ENCODE measurements at regions not wholly inside any gene's neighbourhood (a gene's known extent, or its start where the extent isn't known, plus 50 kb on each side); places are given as distances from the start of the nearest gene placed in this dataset.

GRCh38 chr18:60976976-60977375, 356.3 kb upstream of the CDH20 start:
- ATAC-seq (no peak), DNase-seq (no peak)
- no peak overlapping the region for H3K27ac Mint-ChIP-seq
- no peak overlapping the region for H3K4me3 Mint-ChIP-seq
- no peaks in the 10 kb centered on the region for H3K4me1 Mint-ChIP-seq
- H3K9me3 Mint-ChIP-seq: peaks cover 0 to 4% of the 10 kb centered on the region in 2 donors
- H3K27me3 Mint-ChIP-seq: no peaks in the 10 kb centered on the region

- ATAC-seq (no peak), DNase-seq (no peak)
- no peak overlapping the region for H3K27ac Mint-ChIP-seq
- peaks cover 0 to 4% of the 10 kb centered on the region in 2 donors for H3K9me3 Mint-ChIP-seq
- no peaks in the 10 kb centered on the region for H3K4me1 Mint-ChIP-seq
- no peak overlapping the region for H3K4me3 Mint-ChIP-seq
- no peaks in the 10 kb centered on the region for H3K27me3 Mint-ChIP-seq
Observed at GRCh38 chr18:60978338-60978737, 354.9 kb upstream of the CDH20 start.

GRCh38 chr18:60980422-60981005, 352.7 kb upstream of the CDH20 start:
- peaks cover 0 to 4% of the 10 kb centered on the region in 2 donors for H3K9me3 Mint-ChIP-seq
- H3K27ac Mint-ChIP-seq: no peak overlapping the region
- H3K27me3 Mint-ChIP-seq: no peaks in the 10 kb centered on the region
- H3K4me1 Mint-ChIP-seq: no peaks in the 10 kb centered on the region
- no peak for DNase-seq
- no peak overlapping the region for H3K4me3 Mint-ChIP-seq
- ATAC-seq: no peak

GRCh38 chr18:60981682-60982328, 351.4 kb upstream of the CDH20 start:
- Mint-ChIP-seq H3K9me3 (peaks cover 4 to 7% of the 10 kb centered on the region in 2 donors), H3K27ac (no peak overlapping the region), H3K4me3 (no peak overlapping the region), H3K27me3 (no peaks in the 10 kb centered on the region), H3K4me1 (no peaks in the 10 kb centered on the region)
- DNase-seq (no peak), ATAC-seq (no peak)

GRCh38 chr18:60982329-60982695, 350.9 kb upstream of the CDH20 start:
- DNase-seq (no peak), ATAC-seq (no peak)
- no peak overlapping the region for H3K4me3 Mint-ChIP-seq
- H3K4me1 Mint-ChIP-seq: no peaks in the 10 kb centered on the region
- H3K27me3 Mint-ChIP-seq: no peaks in the 10 kb centered on the region
- H3K27ac Mint-ChIP-seq: no peak overlapping the region
- H3K9me3 Mint-ChIP-seq: peaks cover 4 to 7% of the 10 kb centered on the region in 2 donors

GRCh38 chr18:60982928-60983327, 350.3 kb upstream of the CDH20 start:
- no peak for DNase-seq
- no peaks in the 10 kb centered on the region for H3K4me1 Mint-ChIP-seq
- ATAC-seq: no peak
- no peak overlapping the region for H3K4me3 Mint-ChIP-seq
- H3K9me3 Mint-ChIP-seq: peaks cover 0 to 7% of the 10 kb centered on the region in 2 donors
- H3K27ac Mint-ChIP-seq: no peak overlapping the region
- no peaks in the 10 kb centered on the region for H3K27me3 Mint-ChIP-seq

- Mint-ChIP-seq H3K4me3 (no peak overlapping the region), H3K27ac (no peak overlapping the region), H3K4me1 (no peaks in the 10 kb centered on the region), H3K9me3 (peaks cover 6 to 7% of the 10 kb centered on the region in 2 donors), H3K27me3 (no peaks in the 10 kb centered on the region)
- DNase-seq (no peak), ATAC-seq (no peak)
Observed at GRCh38 chr18:60984510-60984909, 348.7 kb upstream of the CDH20 start.

GRCh38 chr18:60987963-60988362, 345.3 kb upstream of the CDH20 start:
- Mint-ChIP-seq H3K27me3 (no peaks in the 10 kb centered on the region), H3K27ac (no peak overlapping the region), H3K9me3 (peaks cover 6 to 7% of the 10 kb centered on the region in 2 donors), H3K4me1 (no peaks in the 10 kb centered on the region), H3K4me3 (no peak overlapping the region)
- DNase-seq (no peak), ATAC-seq (no peak)

- H3K9me3 Mint-ChIP-seq: peaks cover 9 to 10% of the 10 kb centered on the region in 2 donors
- no peaks in the 10 kb centered on the region for H3K4me1 Mint-ChIP-seq
- ATAC-seq: no peak
- no peak overlapping the region for H3K4me3 Mint-ChIP-seq
- H3K27ac Mint-ChIP-seq: no peak overlapping the region
- no peak for DNase-seq
- H3K27me3 Mint-ChIP-seq: no peaks in the 10 kb centered on the region
Observed at GRCh38 chr18:60996326-60996725, 336.9 kb upstream of the CDH20 start.

- Mint-ChIP-seq H3K27ac (no peak overlapping the region), H3K4me1 (no peaks in the 10 kb centered on the region), H3K9me3 (peaks cover 9 to 10% of the 10 kb centered on the region in 2 donors), H3K4me3 (no peak overlapping the region), H3K27me3 (no peaks in the 10 kb centered on the region)
- ATAC-seq (no peak), DNase-seq (no peak)
Observed at GRCh38 chr18:60996822-60997221, 336.4 kb upstream of the CDH20 start.

GRCh38 chr18:61001138-61001537, 332.1 kb upstream of the CDH20 start:
- Mint-ChIP-seq H3K9me3 (peaks cover 8 to 10% of the 10 kb centered on the region in 2 donors), H3K4me3 (no peak overlapping the region), H3K27ac (no peak overlapping the region), H3K27me3 (no peaks in the 10 kb centered on the region), H3K4me1 (no peaks in the 10 kb centered on the region)
- ATAC-seq (no peak), DNase-seq (no peak)

GRCh38 chr18:61006687-61007224, 326.5 kb upstream of the CDH20 start:
- no peak for ATAC-seq
- H3K9me3 Mint-ChIP-seq: peaks cover 0 to 4% of the 10 kb centered on the region in 2 donors
- no peak overlapping the region for H3K4me3 Mint-ChIP-seq

GRCh38 chr18:61019338-61020301, 313.6 kb upstream of the CDH20 start:
- no peak overlapping the region for H3K27ac Mint-ChIP-seq
- H3K9me3 Mint-ChIP-seq: peaks cover 10 to 15% of the 10 kb centered on the region in 2 donors
- H3K27me3 Mint-ChIP-seq: no peaks in the 10 kb centered on the region
- H3K4me3 Mint-ChIP-seq: no peak overlapping the region
- ATAC-seq (no peak), DNase-seq (no peak)
- H3K4me1 Mint-ChIP-seq: no peaks in the 10 kb centered on the region

More at GRCh38 chr18:61006687-61007224, 326.5 kb upstream of the CDH20 start:
- Mint-ChIP-seq H3K27me3 (no peaks in the 10 kb centered on the region), H3K4me1 (no peaks in the 10 kb centered on the region), H3K27ac (no peak overlapping the region)
- DNase-seq: no peak

GRCh38 chr18:61025596-61025995, 307.6 kb upstream of the CDH20 start:
- Mint-ChIP-seq H3K27me3 (no peaks in the 10 kb centered on the region), H3K9me3 (peaks cover 14 to 33% of the 10 kb centered on the region in 2 donors), H3K4me3 (no peak overlapping the region), H3K4me1 (no peaks in the 10 kb centered on the region), H3K27ac (no peak overlapping the region)
- no peak for DNase-seq
- ATAC-seq: no peak

- no peak overlapping the region for H3K27ac Mint-ChIP-seq
- peaks cover 5 to 16% of the 10 kb centered on the region in 2 donors for H3K9me3 Mint-ChIP-seq
- DNase-seq: no peak
- H3K4me1 Mint-ChIP-seq: no peaks in the 10 kb centered on the region
- H3K4me3 Mint-ChIP-seq: no peak overlapping the region
- no peaks in the 10 kb centered on the region for H3K27me3 Mint-ChIP-seq
- no peak for ATAC-seq
Observed at GRCh38 chr18:61031626-61032025, 301.6 kb upstream of the CDH20 start.

- H3K9me3 Mint-ChIP-seq: peaks cover 0 to 9% of the 10 kb centered on the region in 2 donors
- DNase-seq: no peak
- no peaks in the 10 kb centered on the region for H3K27me3 Mint-ChIP-seq
- H3K27ac Mint-ChIP-seq: no peak overlapping the region
- H3K4me1 Mint-ChIP-seq: no peaks in the 10 kb centered on the region
- ATAC-seq: no peak
- no peak overlapping the region for H3K4me3 Mint-ChIP-seq
Observed at GRCh38 chr18:61034580-61034979, 298.6 kb upstream of the CDH20 start.

Measured in stimulated activated naive CD8-positive, alpha-beta T cell treated with anti-CD3 and anti-CD28 coated beads, Interleukin-15, amount 100 ng/mL, for 72 hours (primary cell).